Caco-2 (cell line): ENCODE measurements at regions not wholly inside any gene's neighbourhood (a gene's known extent, or its start where the extent isn't known, plus 50 kb on each side); places are given as distances from the start of the nearest gene placed in this dataset.

Source experiments
- BruUV-seq: library from RNA; stranded (reverse); fragments of 400-500 nt; replicated peaks from 2 replicates; lab custom pipeline; 2021; lab: Mats Ljungman, UMichigan
- CTCF ChIA-PET: fragments of 300-600 bp; sonication (Branson Sonifier 250); formaldehyde crosslinking; loops from one replicate; lab custom pipeline; 2022; ENCODE audit warnings: antibody characterized with exemption; lab: Charles Lee
- POLR2A ChIA-PET: fragments of 300-600 bp; sonication (Branson Sonifier 250); formaldehyde crosslinking; loops from one replicate; lab custom pipeline; 2022; ENCODE audit warnings: antibody characterized with exemption; lab: Charles Lee
- DNase-seq, 2 experiments: peaks; one replicate each; pipeline versions ENCODE4 v3.0.0 to v3.0.0-alpha.2; 2020 to 2022
- H3K27me3 ChIP-seq: replicated peaks from 2 replicates; pipeline ENCODE4 v1.6.0; 2011; ENCODE audit warnings: low read length; ENCODE audit not compliant: control insufficient read depth, insufficient read depth
- H3K36me3 ChIP-seq: 2 replicates; pipeline ENCODE4 v1.5.1; 2011; ENCODE audit warnings: low read length; ENCODE audit not compliant: control insufficient read depth, insufficient read depth
- H3K4me1 ChIP-seq: fragments of 250-450 bp; sonication (Bioruptor Pico); 2 replicates; pipeline ENCODE4 v1.5.1; 2020; ENCODE audit warnings: mild to moderate bottlenecking
- H3K4me3 ChIP-seq: 2 replicates; pipeline ENCODE4 v1.5.1; 2011; ENCODE audit warnings: low read depth, mild to moderate bottlenecking, control low read depth, low read length
- H3K9me3 ChIP-seq: fragments of 250-450 bp; sonication (Bioruptor Pico); 2 replicates; pipeline ENCODE4 v1.5.1; 2020; ENCODE audit warnings: mild to moderate bottlenecking, moderate library complexity
- H3K27ac Mint-ChIP-seq: one replicate; pipeline ENCODE4 v1.8.0; 2022; ENCODE audit warnings: mixed read lengths; ENCODE audit not compliant: unreplicated experiment
- H3K27me3 Mint-ChIP-seq: one replicate; pipeline ENCODE4 v1.8.0; 2022; ENCODE audit warnings: mixed read lengths; ENCODE audit not compliant: insufficient read depth, unreplicated experiment
- H3K36me3 Mint-ChIP-seq: one replicate; pipeline ENCODE4 v1.8.0; 2022; ENCODE audit warnings: mild to moderate bottlenecking, mixed read lengths; ENCODE audit not compliant: insufficient read depth, unreplicated experiment
- H3K4me1 Mint-ChIP-seq: one replicate; pipeline ENCODE4 v1.8.0; 2022; ENCODE audit warnings: low read depth, mixed read lengths; ENCODE audit not compliant: unreplicated experiment
- H3K4me3 Mint-ChIP-seq: one replicate; pipeline ENCODE4 v1.8.0; 2022; ENCODE audit warnings: mild to moderate bottlenecking, moderate library complexity, mixed read lengths; ENCODE audit not compliant: unreplicated experiment
- H3K9me3 Mint-ChIP-seq: one replicate; pipeline ENCODE4 v1.8.0; 2022; ENCODE audit warnings: mixed read lengths; ENCODE audit not compliant: unreplicated experiment
- CTCF ChIP-seq, 2 experiments: fragments of 200-600 bp in 1 of 2; IDR thresholded peaks; 1 replicate in 1 of 2; 2 replicates in 1 of 2; pipeline versions ENCODE4 v1.5.1 to v1.8.0; 2011 to 2022; ENCODE audit warnings: antibody characterized with exemption in 1 of 2, control low read depth in 1 of 2, inconsistent platforms in 1 of 2, low read depth in 1 of 2, low read length in 1 of 2, mild to moderate bottlenecking in 1 of 2, moderate library complexity in 1 of 2; ENCODE audit not compliant: insufficient read depth in 1 of 2, severe bottlenecking in 1 of 2, unreplicated experiment in 1 of 2
- intact Hi-C: fragments of 100-400 bp; cut with micrococcal nuclease; formaldehyde crosslinking; loops from one replicate; pipeline ENCODE4 v1.10.0; 2022; ENCODE audit not compliant: unreplicated experiment

- Histone ChIP-seq H3K36me3 (no peaks in the 10 kb centered on the region), H3K27me3 (no peaks in the 10 kb centered on the region), H3K4me3 (no peak overlapping the region), H3K9me3 (peaks cover 9% of the 10 kb centered on the region), H3K4me1 (peaks cover 60% of the 10 kb centered on the region)
- H3K27me3 Mint-ChIP-seq = no peaks in the 10 kb centered on the region
- ChIA-PET POLR2A (no interaction called here), CTCF (no interaction called here)
- H3K9me3 Mint-ChIP-seq = peaks cover 2% of the 10 kb centered on the region
- no TSS peak for BruUV-seq
- intact Hi-C loops = no loop called here
- H3K36me3 Mint-ChIP-seq = no peaks in the 10 kb centered on the region
- TF ChIP-seq CTCF (IDR thresholded peaks at IDR 0.05; ENCODE audit: insufficient read depth in 1 of 2, low read depth in 1 of 2, low read length in 1 of 2, severe bottlenecking in 1 of 2, unreplicated experiment in 1 of 2) = no peak
- H3K4me1 Mint-ChIP-seq = peaks cover 35% of the 10 kb centered on the region
- no peak overlapping the region for H3K27ac Mint-ChIP-seq
- H3K4me3 Mint-ChIP-seq = no peak overlapping the region
- DNase-seq = no peak
Measured at GRCh38 chr20:57004416-57004815, 262.0 kb downstream of the BMP7 start.

- no peaks in the 10 kb centered on the region for H3K36me3 ChIP-seq
- POLR2A ChIA-PET = no interaction called here
- 0 out of 2 replicates have a peak, but pooled peaks cover 4% of the 10 kb centered on the region for H3K9me3 ChIP-seq
- DNase-seq = no peak
- intact Hi-C loops = no loop called here
- CTCF ChIA-PET = interaction anchor here (1.0 kb wide), 1 partner anchor 16 kb away, joined by 4 read pairs; no protein-coding TSS in a partner anchor
- H3K4me3 Mint-ChIP-seq = no peak overlapping the region
- H3K4me1 Mint-ChIP-seq = peaks cover 42% of the 10 kb centered on the region
- H3K9me3 Mint-ChIP-seq = no peaks in the 10 kb centered on the region
- no peak for TF ChIP-seq CTCF (IDR thresholded peaks at IDR 0.05; ENCODE audit: insufficient read depth in 1 of 2, low read depth in 1 of 2, low read length in 1 of 2, severe bottlenecking in 1 of 2, unreplicated experiment in 1 of 2)
- H3K27me3 Mint-ChIP-seq = no peaks in the 10 kb centered on the region
- no peak overlapping the region for H3K4me3 ChIP-seq
- peaks cover 67% of the 10 kb centered on the region for H3K4me1 ChIP-seq
- H3K27ac Mint-ChIP-seq = peak overlapping the region; percentile 2
- H3K27me3 ChIP-seq = no peaks in the 10 kb centered on the region
- no TSS peak for BruUV-seq
- no peaks in the 10 kb centered on the region for H3K36me3 Mint-ChIP-seq
Measured at GRCh38 chr20:57004951-57005933, 261.2 kb downstream of the BMP7 start.

GRCh38 chr20:57006411-57007170 is 259.9 kb downstream of the BMP7 start:
- Histone ChIP-seq H3K4me1 (peaks cover 67% of the 10 kb centered on the region), H3K9me3 (0 out of 2 replicates have a peak, but pooled peaks cover 4% of the 10 kb centered on the region), H3K27me3 (no peaks in the 10 kb centered on the region), H3K36me3 (no peaks in the 10 kb centered on the region), H3K4me3 (no peak overlapping the region)
- intact Hi-C loops = loop anchor here (2.0 kb wide), 1 partner anchor 14 kb away; no protein-coding TSS in a partner anchor
- Mint-ChIP-seq H3K4me1 (peaks cover 52% of the 10 kb centered on the region), H3K9me3 (no peaks in the 10 kb centered on the region), H3K4me3 (peak overlapping the region; percentile 28), H3K27me3 (no peaks in the 10 kb centered on the region), H3K36me3 (peaks cover 5% of the 10 kb centered on the region), H3K27ac (peak overlapping the region; percentile 65)
- no TSS peak for BruUV-seq
- TF ChIP-seq CTCF (IDR thresholded peaks at IDR 0.05; ENCODE audit: insufficient read depth in 1 of 2, low read depth in 1 of 2, low read length in 1 of 2, severe bottlenecking in 1 of 2, unreplicated experiment in 1 of 2) = no peak
- ChIA-PET POLR2A (no interaction called here), CTCF (interaction anchor here (0.6 to 1.0 kb wide), 2 partner anchors 13 to 14 kb away, joined by 3 to 4 read pairs; no protein-coding TSS in a partner anchor)
- DNase-seq = peak in 1 of 2 experiments; percentile 43
